Breast epithelium (tissue), 3 donors: ENCODE measurements at regions not wholly inside any gene's neighbourhood (a gene's known extent, or its start where the extent isn't known, plus 50 kb on each side); places are given as distances from the start of the nearest gene placed in this dataset.

Experiments used
- POLR2AphosphoS5 ChIP-seq, 3 donors: sonication (generic); formaldehyde crosslinking; IDR thresholded peaks; one replicate each; pipeline ENCODE4 v1.6.1; 2017; ENCODE audit warnings: antibody characterized with exemption in 3 of 3
- TF ChIP-seq, protein P1 (sequence below), 3 donors: fragments of 450-650 bp; IDR thresholded peaks; one replicate each; pipeline ENCODE4 v1.5.1; 2016 to 2017; ENCODE audit warnings: antibody characterized with exemption in 3 of 3, mild to moderate bottlenecking in 3 of 3, moderate library complexity in 3 of 3

DNA sequence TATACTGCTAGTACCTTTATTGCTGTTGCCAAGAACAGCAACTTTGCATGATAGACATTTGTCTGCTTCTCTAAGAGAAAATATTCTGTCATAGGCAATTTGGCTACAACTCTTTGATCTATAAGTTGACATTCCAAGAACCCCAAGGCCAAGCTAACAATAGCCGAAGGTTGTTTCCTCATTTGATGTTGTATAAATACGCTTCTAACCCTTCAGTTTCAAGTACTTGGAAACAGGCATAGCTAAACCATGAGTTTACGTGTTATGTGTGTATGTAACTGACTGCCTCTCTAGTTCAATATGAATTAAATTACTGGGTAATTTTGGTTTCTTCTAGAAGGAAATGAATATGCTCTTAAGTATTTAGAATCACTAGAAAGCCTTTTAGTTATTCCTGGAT lies 1034.0 kb downstream of the TLE4 start:
- TF ChIP-seq, protein P1, sequence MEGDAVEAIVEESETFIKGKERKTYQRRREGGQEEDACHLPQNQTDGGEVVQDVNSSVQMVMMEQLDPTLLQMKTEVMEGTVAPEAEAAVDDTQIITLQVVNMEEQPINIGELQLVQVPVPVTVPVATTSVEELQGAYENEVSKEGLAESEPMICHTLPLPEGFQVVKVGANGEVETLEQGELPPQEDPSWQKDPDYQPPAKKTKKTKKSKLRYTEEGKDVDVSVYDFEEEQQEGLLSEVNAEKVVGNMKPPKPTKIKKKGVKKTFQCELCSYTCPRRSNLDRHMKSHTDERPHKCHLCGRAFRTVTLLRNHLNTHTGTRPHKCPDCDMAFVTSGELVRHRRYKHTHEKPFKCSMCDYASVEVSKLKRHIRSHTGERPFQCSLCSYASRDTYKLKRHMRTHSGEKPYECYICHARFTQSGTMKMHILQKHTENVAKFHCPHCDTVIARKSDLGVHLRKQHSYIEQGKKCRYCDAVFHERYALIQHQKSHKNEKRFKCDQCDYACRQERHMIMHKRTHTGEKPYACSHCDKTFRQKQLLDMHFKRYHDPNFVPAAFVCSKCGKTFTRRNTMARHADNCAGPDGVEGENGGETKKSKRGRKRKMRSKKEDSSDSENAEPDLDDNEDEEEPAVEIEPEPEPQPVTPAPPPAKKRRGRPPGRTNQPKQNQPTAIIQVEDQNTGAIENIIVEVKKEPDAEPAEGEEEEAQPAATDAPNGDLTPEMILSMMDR (IDR thresholded peaks at IDR 0.05), result no peak
- TF ChIP-seq POLR2AphosphoS5 (IDR thresholded peaks at IDR 0.05), result no peak
